ENCODE measurements at regions not wholly inside any gene's neighbourhood (a gene's known extent, or its start where the extent isn't known, plus 50 kb on each side); places are given as distances from the start of the nearest gene placed in this dataset.
"Not testable (repeated sequence)": the region's sequence is repeated elsewhere in the genome, so short reads cannot be mapped to it uniquely, and the experiment has no call there.

DNA sequence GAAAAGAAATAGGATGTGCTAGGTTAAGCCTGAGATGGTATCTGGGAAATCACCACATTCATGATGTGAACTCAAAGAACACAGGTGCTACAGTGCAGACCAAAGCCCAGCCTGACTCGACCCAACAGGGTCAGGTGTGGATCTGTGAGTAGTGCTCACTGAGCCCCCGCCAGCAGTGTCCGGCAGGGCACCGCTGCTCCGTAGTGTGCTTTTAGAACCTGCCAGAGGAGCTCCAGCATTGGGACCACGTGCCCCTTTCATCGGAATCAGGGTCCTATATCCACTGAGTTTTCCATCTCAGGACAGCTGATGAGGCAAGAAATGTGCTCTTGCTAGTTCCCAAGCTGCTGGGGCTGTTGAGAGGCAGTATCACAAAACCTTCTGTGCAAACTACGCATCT is 74.4 kb downstream of the NBPF8 start:
- intact Hi-C loops (cut with micrococcal nuclease); dilution Hi-C loops (cut with MboI; ENCODE audit: extremely low pct_ligation_motif_present, low sequenced_read_pairs); H4K20me1 ChIP-seq (replicated peaks; ENCODE audit: control insufficient read depth, extremely low read depth, insufficient read depth, low read length); DNase-seq (ENCODE audit: low read depth, low spot score); H3K4me2 ChIP-seq (ENCODE audit: insufficient read depth, low read length); H3K27me3 ChIP-seq (ENCODE audit: control insufficient read depth in 2 of 2, insufficient read depth in 2 of 2, low read length in 2 of 2); H3K4me1 ChIP-seq (ENCODE audit: control insufficient read depth, extremely low read depth, insufficient read depth, low read length); H3K9me3 ChIP-seq (replicated peaks; ENCODE audit: control insufficient read depth, insufficient read depth, low read length); H3K9ac ChIP-seq (replicated peaks; ENCODE audit: extremely low read depth, insufficient read depth, low read length); H3K36me3 ChIP-seq (ENCODE audit: control insufficient read depth in 2 of 2, extremely low read depth in 1 of 2, insufficient read depth in 2 of 2, low read length in 2 of 2); H3K27ac ChIP-seq (ENCODE audit: insufficient read depth, low read depth, low read length); POLR2A ChIA-PET; BruUV-seq (replicated peaks); FAIRE-seq; CTCF ChIA-PET; H2AFZ ChIP-seq (ENCODE audit: low read depth, low read length); H3K4me3 ChIP-seq (replicated peaks in 1 of 3; ENCODE audit: insufficient read depth in 1 of 3, low read depth in 1 of 3, low read length in 3 of 3); H3K9me1 ChIP-seq (replicated peaks; ENCODE audit: control insufficient read depth, extremely low read depth, insufficient read depth, low read length); H3K79me2 ChIP-seq (ENCODE audit: control insufficient read depth, insufficient read depth, low read length): not testable (repeated sequence)

DNA sequence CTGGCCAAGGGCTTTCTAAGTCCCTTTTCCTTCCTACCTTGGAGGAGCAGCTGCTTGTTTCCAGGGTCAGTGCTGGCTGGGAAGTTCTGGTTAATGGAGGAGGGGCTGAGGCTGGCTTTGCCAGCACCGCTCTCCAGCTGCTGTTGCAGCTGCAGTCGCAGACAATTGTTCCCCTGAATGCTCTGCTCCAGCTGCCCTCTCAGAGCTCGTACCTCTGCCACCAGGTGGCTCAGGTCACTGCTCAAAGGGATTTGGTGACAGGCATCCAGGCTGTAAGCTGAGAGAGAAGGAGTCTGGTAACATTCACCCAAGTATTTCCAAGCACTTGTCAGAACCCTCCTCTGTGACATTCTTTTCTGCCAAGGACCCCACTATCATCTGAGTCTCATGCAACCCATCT is 82.3 kb downstream of the NBPF8 start:
- POLR2A ChIA-PET; H3K4me2 ChIP-seq (ENCODE audit: insufficient read depth, low read length); CTCF ChIA-PET; H3K36me3 ChIP-seq (ENCODE audit: control insufficient read depth in 2 of 2, extremely low read depth in 1 of 2, insufficient read depth in 2 of 2, low read length in 2 of 2); H3K27ac ChIP-seq (ENCODE audit: insufficient read depth, low read depth, low read length); H3K4me3 ChIP-seq (replicated peaks in 1 of 3; ENCODE audit: insufficient read depth in 1 of 3, low read depth in 1 of 3, low read length in 3 of 3); H3K9ac ChIP-seq (replicated peaks; ENCODE audit: extremely low read depth, insufficient read depth, low read length); H3K79me2 ChIP-seq (ENCODE audit: control insufficient read depth, insufficient read depth, low read length); H2AFZ ChIP-seq (ENCODE audit: low read depth, low read length); H3K9me1 ChIP-seq (replicated peaks; ENCODE audit: control insufficient read depth, extremely low read depth, insufficient read depth, low read length); dilution Hi-C loops (cut with MboI; ENCODE audit: extremely low pct_ligation_motif_present, low sequenced_read_pairs); H3K27me3 ChIP-seq (ENCODE audit: control insufficient read depth in 2 of 2, insufficient read depth in 2 of 2, low read length in 2 of 2); BruUV-seq (replicated peaks); intact Hi-C loops (cut with micrococcal nuclease); H3K4me1 ChIP-seq (ENCODE audit: control insufficient read depth, extremely low read depth, insufficient read depth, low read length); H3K9me3 ChIP-seq (replicated peaks; ENCODE audit: control insufficient read depth, insufficient read depth, low read length); H4K20me1 ChIP-seq (replicated peaks; ENCODE audit: control insufficient read depth, extremely low read depth, insufficient read depth, low read length); DNase-seq (ENCODE audit: low read depth, low spot score); FAIRE-seq: not testable (repeated sequence)

DNA sequence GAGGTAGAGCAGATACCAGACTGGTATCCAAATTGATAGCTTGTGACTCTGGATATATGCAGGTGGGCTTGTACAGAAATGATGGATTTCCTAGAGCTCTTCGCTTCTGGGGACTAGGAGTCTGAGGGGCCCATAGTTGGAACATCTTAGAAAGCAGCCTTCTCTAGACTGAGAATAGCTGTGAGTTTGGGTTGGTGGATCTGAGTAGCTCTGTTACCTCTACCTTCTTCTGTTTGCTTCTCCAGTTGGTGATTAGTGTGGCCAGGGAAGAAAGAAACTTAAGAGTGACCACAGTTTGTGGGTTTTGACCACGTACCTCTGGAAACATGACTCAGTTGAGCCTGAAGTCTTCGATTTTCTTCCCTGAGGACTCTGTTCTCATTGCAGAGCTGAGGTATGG is 88.4 kb downstream of the NBPF8 start:
- H3K79me2 ChIP-seq (ENCODE audit: control insufficient read depth, insufficient read depth, low read length); dilution Hi-C loops (cut with MboI; ENCODE audit: extremely low pct_ligation_motif_present, low sequenced_read_pairs); H3K36me3 ChIP-seq (ENCODE audit: control insufficient read depth in 2 of 2, extremely low read depth in 1 of 2, insufficient read depth in 2 of 2, low read length in 2 of 2); H3K4me2 ChIP-seq (ENCODE audit: insufficient read depth, low read length); DNase-seq (ENCODE audit: low read depth, low spot score); H3K9ac ChIP-seq (replicated peaks; ENCODE audit: extremely low read depth, insufficient read depth, low read length); H3K9me1 ChIP-seq (replicated peaks; ENCODE audit: control insufficient read depth, extremely low read depth, insufficient read depth, low read length); H2AFZ ChIP-seq (ENCODE audit: low read depth, low read length); H3K9me3 ChIP-seq (replicated peaks; ENCODE audit: control insufficient read depth, insufficient read depth, low read length); CTCF ChIA-PET; intact Hi-C loops (cut with micrococcal nuclease); H3K4me1 ChIP-seq (ENCODE audit: control insufficient read depth, extremely low read depth, insufficient read depth, low read length); H3K27ac ChIP-seq (ENCODE audit: insufficient read depth, low read depth, low read length); FAIRE-seq; H3K4me3 ChIP-seq (replicated peaks in 1 of 3; ENCODE audit: insufficient read depth in 1 of 3, low read depth in 1 of 3, low read length in 3 of 3); POLR2A ChIA-PET; BruUV-seq (replicated peaks); H3K27me3 ChIP-seq (ENCODE audit: control insufficient read depth in 2 of 2, insufficient read depth in 2 of 2, low read length in 2 of 2); H4K20me1 ChIP-seq (replicated peaks; ENCODE audit: control insufficient read depth, extremely low read depth, insufficient read depth, low read length): not testable (repeated sequence)

DNA sequence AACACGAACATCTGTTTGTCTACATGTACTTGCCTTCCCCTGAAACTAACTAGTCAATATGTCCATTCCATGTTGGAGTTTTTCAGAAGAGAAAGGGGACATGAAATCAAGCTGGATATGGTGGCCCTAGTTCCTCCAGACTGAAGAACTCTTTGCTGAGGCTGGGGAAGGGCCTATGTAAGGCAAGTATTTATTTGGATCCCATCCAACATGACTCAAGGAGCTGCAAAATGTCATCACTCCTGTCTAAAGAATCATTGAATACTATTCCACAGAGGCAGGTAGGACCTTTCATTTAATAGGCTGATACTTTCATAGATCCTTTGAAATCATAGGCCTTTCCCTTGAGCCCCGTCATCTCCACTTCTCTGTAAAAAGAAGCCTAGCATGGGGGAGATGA is 91.5 kb downstream of the NBPF8 start:
- DNase-seq (ENCODE audit: low read depth, low spot score); H3K4me1 ChIP-seq (ENCODE audit: control insufficient read depth, extremely low read depth, insufficient read depth, low read length); H3K79me2 ChIP-seq (ENCODE audit: control insufficient read depth, insufficient read depth, low read length); H3K9ac ChIP-seq (replicated peaks; ENCODE audit: extremely low read depth, insufficient read depth, low read length); H4K20me1 ChIP-seq (replicated peaks; ENCODE audit: control insufficient read depth, extremely low read depth, insufficient read depth, low read length); H2AFZ ChIP-seq (ENCODE audit: low read depth, low read length); FAIRE-seq; dilution Hi-C loops (cut with MboI; ENCODE audit: extremely low pct_ligation_motif_present, low sequenced_read_pairs); H3K36me3 ChIP-seq (ENCODE audit: control insufficient read depth in 2 of 2, extremely low read depth in 1 of 2, insufficient read depth in 2 of 2, low read length in 2 of 2); intact Hi-C loops (cut with micrococcal nuclease); H3K4me3 ChIP-seq (replicated peaks in 1 of 3; ENCODE audit: insufficient read depth in 1 of 3, low read depth in 1 of 3, low read length in 3 of 3); H3K9me3 ChIP-seq (replicated peaks; ENCODE audit: control insufficient read depth, insufficient read depth, low read length); POLR2A ChIA-PET; H3K9me1 ChIP-seq (replicated peaks; ENCODE audit: control insufficient read depth, extremely low read depth, insufficient read depth, low read length); BruUV-seq (replicated peaks); CTCF ChIA-PET; H3K27me3 ChIP-seq (ENCODE audit: control insufficient read depth in 2 of 2, insufficient read depth in 2 of 2, low read length in 2 of 2); H3K4me2 ChIP-seq (ENCODE audit: insufficient read depth, low read length); H3K27ac ChIP-seq (ENCODE audit: insufficient read depth, low read depth, low read length): not testable (repeated sequence)
